ENCODE measurements at regions not wholly inside any gene's neighbourhood (a gene's known extent, or its start where the extent isn't known, plus 50 kb on each side); places are given as distances from the start of the nearest gene placed in this dataset.

- TF ChIP-seq CTCF (IDR thresholded peaks at IDR 0.05) (no peak), POLR2A (IDR thresholded peaks at IDR 0.05) (no peak)
Measured at GRCh38 chr3:159770998-159771397, 217.6 kb upstream of the IL12A start.
